ENCODE measurements at regions not wholly inside any gene's neighbourhood (a gene's known extent, or its start where the extent isn't known, plus 50 kb on each side); places are given as distances from the start of the nearest gene placed in this dataset.

- TF ChIP-seq CTCF (IDR thresholded peaks at IDR 0.05; ENCODE audit: low read depth, low read length, poor library complexity, severe bottlenecking) (no peak), EZH2phosphoT487 (IDR thresholded peaks at IDR 0.05; ENCODE audit: borderline replicate concordance, low read length) (no peak)
Observed at GRCh38 chr11:87926250-87926970, 248.8 kb downstream of the RAB38 start.
